GM23338 (cell line): ENCODE measurements at regions not wholly inside any gene's neighbourhood (a gene's known extent, or its start where the extent isn't known, plus 50 kb on each side); places are given as distances from the start of the nearest gene placed in this dataset.

Experiments
- ATAC-seq: fragments of 200-7000 bp; cut with Tn5 transposase; 3 replicates; pipeline ENCODE4 v1.9.1; 2020
- DNase-seq: peaks from one replicate; pipeline ENCODE4 v3.0.0-alpha.2; 2015; ENCODE audit warnings: low spot score
- H2AFZ ChIP-seq: fragments of 200-600 bp; sonication (generic); 2 replicates; pipeline ENCODE4 v1.8.0; 2016; ENCODE audit warnings: antibody characterized with exemption, mild to moderate bottlenecking, moderate library complexity
- H3F3A ChIP-seq: fragments of 200-600 bp; sonication (generic); replicated peaks from 2 replicates; pipeline ENCODE4 v1.8.0; 2017; ENCODE audit warnings: antibody characterized with exemption, mixed run types, low read depth
- H3K27ac ChIP-seq: fragments of 200-600 bp; sonication (generic); 2 replicates; pipeline ENCODE4 v1.6.1; 2016; ENCODE audit warnings: low read depth
- H3K27me3 ChIP-seq: fragments of 200-600 bp; sonication (generic); 2 replicates; pipeline ENCODE4 v1.8.0; 2016; ENCODE audit warnings: mild to moderate bottlenecking, mixed run types, moderate library complexity; ENCODE audit not compliant: insufficient read depth
- H3K36me3 ChIP-seq: fragments of 200-600 bp; sonication (generic); 2 replicates; pipeline ENCODE4 v1.8.0; 2016; ENCODE audit warnings: mild to moderate bottlenecking; ENCODE audit not compliant: insufficient read depth
- H3K4me1 ChIP-seq: fragments of 200-600 bp; sonication (generic); 2 replicates; pipeline ENCODE4 v1.8.0; 2016; ENCODE audit warnings: mild to moderate bottlenecking, moderate library complexity; ENCODE audit not compliant: insufficient read depth
- H3K4me2 ChIP-seq: fragments of 200-600 bp; sonication (generic); 2 replicates; pipeline ENCODE4 v1.7.1; 2017; ENCODE audit warnings: mixed run types
- H3K4me3 ChIP-seq: fragments of 200-600 bp; sonication (generic); 2 replicates; pipeline ENCODE4 v1.6.1; 2016; ENCODE audit warnings: mixed run types
- H3K79me2 ChIP-seq: fragments of 200-600 bp; sonication (generic); replicated peaks from 2 replicates; pipeline ENCODE4 v1.8.0; 2017; ENCODE audit warnings: mild to moderate bottlenecking; ENCODE audit not compliant: insufficient read depth
- H3K9me2 ChIP-seq: fragments of 200-600 bp; sonication (generic); 2 replicates; pipeline ENCODE4 v1.8.0; 2017; ENCODE audit not compliant: insufficient read depth
- H4K20me1 ChIP-seq: fragments of 200-600 bp; sonication (generic); replicated peaks from 2 replicates; pipeline ENCODE4 v1.8.0; 2017; ENCODE audit warnings: mild to moderate bottlenecking; ENCODE audit not compliant: insufficient read depth
- H3K27ac Mint-ChIP-seq: 2 replicates; pipeline ENCODE4 v1.8.0; 2020; ENCODE audit warnings: inconsistent platforms, mild to moderate bottlenecking, moderate library complexity, mixed read lengths
- H3K27me3 Mint-ChIP-seq: 3 replicates; pipeline ENCODE4 v1.8.0; 2022; ENCODE audit warnings: low read depth, mild to moderate bottlenecking, moderate library complexity, mixed read lengths, inconsistent platforms; ENCODE audit not compliant: insufficient read depth, poor library complexity
- H3K36me3 Mint-ChIP-seq: 3 replicates; pipeline ENCODE4 v1.8.0; 2021; ENCODE audit warnings: low read depth, mild to moderate bottlenecking, inconsistent platforms, moderate library complexity, mixed read lengths
- H3K4me1 Mint-ChIP-seq: 3 replicates; pipeline ENCODE4 v1.8.0; 2020; ENCODE audit warnings: mild to moderate bottlenecking, inconsistent platforms, mixed read lengths
- H3K4me3 Mint-ChIP-seq: 3 replicates; pipeline ENCODE4 v1.8.0; 2021; ENCODE audit warnings: moderate library complexity, mild to moderate bottlenecking, inconsistent platforms, mixed read lengths
- H3K9me3 Mint-ChIP-seq: 3 replicates; pipeline ENCODE4 v1.8.0; 2020; ENCODE audit warnings: moderate library complexity, mild to moderate bottlenecking, inconsistent platforms, mixed read lengths
- CREB1 ChIP-seq: fragments of 250-450 bp; sonication (Bioruptor Pico); IDR thresholded peaks from 2 replicates; pipeline ENCODE4 v1.5.0; 2020; ENCODE audit warnings: low read depth, mild to moderate bottlenecking, moderate library complexity
- ETS1 ChIP-seq: IDR thresholded peaks from 2 replicates; pipeline ENCODE4 v1.6.1; 2016; ENCODE audit warnings: antibody characterized with exemption
- EZH2 ChIP-seq: fragments of 200-600 bp; sonication (generic); IDR thresholded peaks from one replicate; pipeline ENCODE4 v1.8.0; 2017; ENCODE audit warnings: antibody characterized with exemption, mild to moderate bottlenecking, low read depth; ENCODE audit not compliant: unreplicated experiment
- EZH2phosphoT487 ChIP-seq: fragments of 200-600 bp; sonication (generic); IDR thresholded peaks from one replicate; pipeline ENCODE4 v1.8.1; 2018; ENCODE audit warnings: antibody characterized with exemption; ENCODE audit not compliant: unreplicated experiment
- JUNB ChIP-seq: IDR thresholded peaks from one replicate; pipeline ENCODE4 v1.6.1; 2016; ENCODE audit warnings: antibody characterized with exemption; ENCODE audit not compliant: unreplicated experiment
- NANOG ChIP-seq: IDR thresholded peaks from 2 replicates; pipeline ENCODE4 v1.6.1; 2016; ENCODE audit warnings: antibody characterized with exemption, borderline replicate concordance
- POLR2AphosphoS5 ChIP-seq: IDR thresholded peaks from 2 replicates; pipeline ENCODE4 v1.6.1; 2016; ENCODE audit warnings: antibody characterized with exemption, low read depth
- REST ChIP-seq: IDR thresholded peaks from one replicate; pipeline ENCODE4 v1.6.1; 2018; ENCODE audit warnings: antibody characterized with exemption; ENCODE audit not compliant: unreplicated experiment
- STAT1 ChIP-seq: IDR thresholded peaks from one replicate; pipeline ENCODE4 v1.6.1; 2016; ENCODE audit warnings: antibody characterized with exemption; ENCODE audit not compliant: unreplicated experiment
- ZNF114 ChIP-seq: fragments of 250-450 bp; sonication (Bioruptor Pico); IDR thresholded peaks from 2 replicates; pipeline ENCODE4 v1.5.0; 2020; ENCODE audit warnings: mild to moderate bottlenecking, moderate library complexity
- ZNF331 ChIP-seq: fragments of 250-450 bp; sonication (Bioruptor Pico); IDR thresholded peaks from 2 replicates; pipeline ENCODE4 v1.5.0; 2020; ENCODE audit warnings: low read depth, mild to moderate bottlenecking, moderate library complexity
- TF ChIP-seq, protein P1 (sequence below): fragments of 250-450 bp; sonication (Bioruptor Pico); IDR thresholded peaks from 2 replicates; pipeline ENCODE4 v1.5.0; 2020; ENCODE audit warnings: mild to moderate bottlenecking, moderate library complexity
- TF ChIP-seq, protein P2 (sequence below), 2 experiments: fragments of 200-600 bp in 1 of 2; sonication (generic) in 1 of 2; conservative IDR thresholded peaks; 2 replicates each; pipeline versions ENCODE4 v1.5.1 to v1.6.1; 2016 to 2017; ENCODE audit warnings: antibody characterized with exemption in 2 of 2, low read depth in 2 of 2, mild to moderate bottlenecking in 2 of 2, moderate library complexity in 1 of 2

- H3K79me2 ChIP-seq = no peaks in the 10 kb centered on the region
- no peak overlapping the region for H3K4me3 ChIP-seq
- Mint-ChIP-seq H3K27ac (no peak overlapping the region), H3K36me3 (peaks cover 14% of the 10 kb centered on the region; the same call in 1 of the 3 replicates), H3K9me3 (peaks cover 30% of the 10 kb centered on the region), H3K4me3 (no peak overlapping the region), H3K4me1 (no peaks in the 10 kb centered on the region), H3K27me3 (peaks cover 7% of the 10 kb centered on the region)
- TF ChIP-seq CREB1 (CRISPR knock-in tag) (no peak), NANOG (no peak), EZH2phosphoT487 (no peak), STAT1 (no peak), POLR2AphosphoS5 (no peak), ETS1 (no peak), REST (no peak), ZNF114 (CRISPR knock-in tag) (no peak), ZNF331 (no peak), JUNB (no peak), EZH2 (no peak)
- TF ChIP-seq, protein P1, sequence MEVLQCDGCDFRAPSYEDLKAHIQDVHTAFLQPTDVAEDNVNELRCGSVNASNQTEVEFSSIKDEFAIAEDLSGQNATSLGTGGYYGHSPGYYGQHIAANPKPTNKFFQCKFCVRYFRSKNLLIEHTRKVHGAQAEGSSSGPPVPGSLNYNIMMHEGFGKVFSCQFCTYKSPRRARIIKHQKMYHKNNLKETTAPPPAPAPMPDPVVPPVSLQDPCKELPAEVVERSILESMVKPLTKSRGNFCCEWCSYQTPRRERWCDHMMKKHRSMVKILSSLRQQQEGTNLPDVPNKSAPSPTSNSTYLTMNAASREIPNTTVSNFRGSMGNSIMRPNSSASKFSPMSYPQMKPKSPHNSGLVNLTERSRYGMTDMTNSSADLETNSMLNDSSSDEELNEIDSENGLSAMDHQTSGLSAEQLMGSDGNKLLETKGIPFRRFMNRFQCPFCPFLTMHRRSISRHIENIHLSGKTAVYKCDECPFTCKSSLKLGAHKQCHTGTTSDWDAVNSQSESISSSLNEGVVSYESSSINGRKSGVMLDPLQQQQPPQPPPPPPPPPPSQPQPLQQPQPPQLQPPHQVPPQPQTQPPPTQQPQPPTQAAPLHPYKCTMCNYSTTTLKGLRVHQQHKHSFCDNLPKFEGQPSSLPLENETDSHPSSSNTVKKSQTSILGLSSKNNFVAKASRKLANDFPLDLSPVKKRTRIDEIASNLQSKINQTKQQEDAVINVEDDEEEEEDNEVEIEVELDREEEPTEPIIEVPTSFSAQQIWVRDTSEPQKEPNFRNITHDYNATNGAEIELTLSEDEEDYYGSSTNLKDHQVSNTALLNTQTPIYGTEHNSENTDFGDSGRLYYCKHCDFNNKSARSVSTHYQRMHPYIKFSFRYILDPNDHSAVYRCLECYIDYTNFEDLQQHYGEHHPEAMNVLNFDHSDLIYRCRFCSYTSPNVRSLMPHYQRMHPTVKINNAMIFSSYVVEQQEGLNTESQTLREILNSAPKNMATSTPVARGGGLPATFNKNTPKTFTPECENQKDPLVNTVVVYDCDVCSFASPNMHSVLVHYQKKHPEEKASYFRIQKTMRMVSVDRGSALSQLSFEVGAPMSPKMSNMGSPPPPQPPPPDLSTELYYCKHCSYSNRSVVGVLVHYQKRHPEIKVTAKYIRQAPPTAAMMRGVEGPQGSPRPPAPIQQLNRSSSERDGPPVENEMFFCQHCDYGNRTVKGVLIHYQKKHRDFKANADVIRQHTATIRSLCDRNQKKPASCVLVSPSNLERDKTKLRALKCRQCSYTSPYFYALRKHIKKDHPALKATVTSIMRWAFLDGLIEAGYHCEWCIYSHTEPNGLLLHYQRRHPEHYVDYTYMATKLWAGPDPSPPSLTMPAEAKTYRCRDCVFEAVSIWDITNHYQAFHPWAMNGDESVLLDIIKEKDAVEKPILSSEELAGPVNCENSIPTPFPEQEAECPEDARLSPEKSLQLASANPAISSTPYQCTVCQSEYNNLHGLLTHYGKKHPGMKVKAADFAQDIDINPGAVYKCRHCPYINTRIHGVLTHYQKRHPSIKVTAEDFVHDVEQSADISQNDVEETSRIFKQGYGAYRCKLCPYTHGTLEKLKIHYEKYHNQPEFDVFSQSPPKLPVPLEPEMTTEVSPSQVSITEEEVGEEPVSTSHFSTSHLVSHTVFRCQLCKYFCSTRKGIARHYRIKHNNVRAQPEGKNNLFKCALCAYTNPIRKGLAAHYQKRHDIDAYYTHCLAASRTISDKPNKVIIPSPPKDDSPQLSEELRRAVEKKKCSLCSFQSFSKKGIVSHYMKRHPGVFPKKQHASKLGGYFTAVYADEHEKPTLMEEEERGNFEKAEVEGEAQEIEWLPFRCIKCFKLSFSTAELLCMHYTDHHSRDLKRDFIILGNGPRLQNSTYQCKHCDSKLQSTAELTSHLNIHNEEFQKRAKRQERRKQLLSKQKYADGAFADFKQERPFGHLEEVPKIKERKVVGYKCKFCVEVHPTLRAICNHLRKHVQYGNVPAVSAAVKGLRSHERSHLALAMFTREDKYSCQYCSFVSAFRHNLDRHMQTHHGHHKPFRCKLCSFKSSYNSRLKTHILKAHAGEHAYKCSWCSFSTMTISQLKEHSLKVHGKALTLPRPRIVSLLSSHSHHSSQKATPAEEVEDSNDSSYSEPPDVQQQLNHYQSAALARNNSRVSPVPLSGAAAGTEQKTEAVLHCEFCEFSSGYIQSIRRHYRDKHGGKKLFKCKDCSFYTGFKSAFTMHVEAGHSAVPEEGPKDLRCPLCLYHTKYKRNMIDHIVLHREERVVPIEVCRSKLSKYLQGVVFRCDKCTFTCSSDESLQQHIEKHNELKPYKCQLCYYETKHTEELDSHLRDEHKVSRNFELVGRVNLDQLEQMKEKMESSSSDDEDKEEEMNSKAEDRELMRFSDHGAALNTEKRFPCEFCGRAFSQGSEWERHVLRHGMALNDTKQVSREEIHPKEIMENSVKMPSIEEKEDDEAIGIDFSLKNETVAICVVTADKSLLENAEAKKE (CRISPR knock-in tag) = no peak
- TF ChIP-seq, protein P2, sequence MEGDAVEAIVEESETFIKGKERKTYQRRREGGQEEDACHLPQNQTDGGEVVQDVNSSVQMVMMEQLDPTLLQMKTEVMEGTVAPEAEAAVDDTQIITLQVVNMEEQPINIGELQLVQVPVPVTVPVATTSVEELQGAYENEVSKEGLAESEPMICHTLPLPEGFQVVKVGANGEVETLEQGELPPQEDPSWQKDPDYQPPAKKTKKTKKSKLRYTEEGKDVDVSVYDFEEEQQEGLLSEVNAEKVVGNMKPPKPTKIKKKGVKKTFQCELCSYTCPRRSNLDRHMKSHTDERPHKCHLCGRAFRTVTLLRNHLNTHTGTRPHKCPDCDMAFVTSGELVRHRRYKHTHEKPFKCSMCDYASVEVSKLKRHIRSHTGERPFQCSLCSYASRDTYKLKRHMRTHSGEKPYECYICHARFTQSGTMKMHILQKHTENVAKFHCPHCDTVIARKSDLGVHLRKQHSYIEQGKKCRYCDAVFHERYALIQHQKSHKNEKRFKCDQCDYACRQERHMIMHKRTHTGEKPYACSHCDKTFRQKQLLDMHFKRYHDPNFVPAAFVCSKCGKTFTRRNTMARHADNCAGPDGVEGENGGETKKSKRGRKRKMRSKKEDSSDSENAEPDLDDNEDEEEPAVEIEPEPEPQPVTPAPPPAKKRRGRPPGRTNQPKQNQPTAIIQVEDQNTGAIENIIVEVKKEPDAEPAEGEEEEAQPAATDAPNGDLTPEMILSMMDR (conservative IDR thresholded peaks at IDR 0.05; ENCODE audit: low read depth in 2 of 2) = no peak
- H3K27ac ChIP-seq = no peak overlapping the region
- ATAC-seq = no peak
- H3K27me3 ChIP-seq = no peaks in the 10 kb centered on the region
- H3K36me3 ChIP-seq = peaks cover 5% of the 10 kb centered on the region; the same call in 1 of the 2 replicates
- no peaks in the 10 kb centered on the region for H4K20me1 ChIP-seq
- no peak for DNase-seq
- no peaks in the 10 kb centered on the region for H3F3A ChIP-seq
- no peaks in the 10 kb centered on the region for H3K9me2 ChIP-seq
- no peak overlapping the region for H3K4me2 ChIP-seq
- H3K4me1 ChIP-seq = no peaks in the 10 kb centered on the region
- H2AFZ ChIP-seq = no peak overlapping the region
These were observed 468.9 kb upstream of the MYT1L start for GRCh38 chr2:2800001-2800400.
